Progenitor cell of endocrine pancreas (in vitro differentiated cells): ENCODE measurements at regions not wholly inside any gene's neighbourhood (a gene's known extent, or its start where the extent isn't known, plus 50 kb on each side); places are given as distances from the start of the nearest gene placed in this dataset.

Experiments used
- DNase-seq: peaks from one replicate; pipeline ENCODE4 v3.0.0; 2021; ENCODE audit warnings: low spot score; ENCODE audit not compliant: unreplicated experiment
- H3K27ac Mint-ChIP-seq: 2 replicates; pipeline ENCODE4 v1.8.0; 2021; ENCODE audit warnings: mild to moderate bottlenecking, moderate library complexity, mixed read lengths
- H3K27me3 Mint-ChIP-seq: 2 replicates; pipeline ENCODE4 v1.8.0; 2021; ENCODE audit warnings: mixed read lengths
- H3K36me3 Mint-ChIP-seq: 2 replicates; pipeline ENCODE4 v1.8.0; 2022; ENCODE audit warnings: mixed read lengths; ENCODE audit not compliant: insufficient read depth
- H3K4me1 Mint-ChIP-seq: 2 replicates; pipeline ENCODE4 v1.8.0; 2021; ENCODE audit warnings: low read depth, mixed read lengths
- H3K4me3 Mint-ChIP-seq: 2 replicates; pipeline ENCODE4 v1.8.0; 2021; ENCODE audit warnings: low read depth, mild to moderate bottlenecking, moderate library complexity, mixed read lengths
- H3K9me3 Mint-ChIP-seq: 2 replicates; pipeline ENCODE4 v1.8.0; 2021; ENCODE audit warnings: low read depth, mixed read lengths
- CTCF ChIP-seq: fragments of 200-600 bp; sonication (generic); IDR thresholded peaks from one replicate; pipeline ENCODE4 v1.5.0; 2021; ENCODE audit warnings: antibody characterized with exemption, mild to moderate bottlenecking; ENCODE audit not compliant: unreplicated experiment

GRCh38 chrX:15914486-15914885, 59.9 kb upstream of the AP1S2 start:
- Mint-ChIP-seq H3K4me3 (no peak overlapping the region), H3K36me3 (no peaks in the 10 kb centered on the region), H3K4me1 (peaks cover 2% of the 10 kb centered on the region), H3K9me3 (peaks cover 8% of the 10 kb centered on the region), H3K27ac (no peak overlapping the region), H3K27me3 (no peaks in the 10 kb centered on the region)
- TF ChIP-seq CTCF: no peak
- no peak for DNase-seq

- Mint-ChIP-seq H3K27ac (no peak overlapping the region), H3K36me3 (no peaks in the 10 kb centered on the region), H3K4me1 (peaks cover 5% of the 10 kb centered on the region), H3K4me3 (no peak overlapping the region), H3K27me3 (no peaks in the 10 kb centered on the region), H3K9me3 (peaks cover 8% of the 10 kb centered on the region)
- no peak for TF ChIP-seq CTCF
- no peak for DNase-seq
Observed at GRCh38 chrX:15913146-15913545, 58.5 kb upstream of the AP1S2 start.

GRCh38 chrX:15911734-15912550, 57.3 kb upstream of the AP1S2 start:
- no peak overlapping the region for H3K27ac Mint-ChIP-seq

GRCh38 chrX:15909605-15910004, 55.0 kb upstream of the AP1S2 start:
- Mint-ChIP-seq H3K4me3 (no peak overlapping the region), H3K27ac (no peak overlapping the region), H3K27me3 (no peaks in the 10 kb centered on the region), H3K36me3 (no peaks in the 10 kb centered on the region), H3K9me3 (no peaks in the 10 kb centered on the region), H3K4me1 (peaks cover 5% of the 10 kb centered on the region)
- TF ChIP-seq CTCF: no peak
- no peak for DNase-seq

More at GRCh38 chrX:15911734-15912550, 57.3 kb upstream of the AP1S2 start:
- Mint-ChIP-seq H3K9me3 (no peaks in the 10 kb centered on the region), H3K4me3 (no peak overlapping the region), H3K27me3 (no peaks in the 10 kb centered on the region), H3K4me1 (peaks cover 5% of the 10 kb centered on the region), H3K36me3 (no peaks in the 10 kb centered on the region)
- TF ChIP-seq CTCF: no peak
- no peak for DNase-seq

- DNase-seq: no peak
- Mint-ChIP-seq H3K27me3 (no peaks in the 10 kb centered on the region), H3K27ac (no peak overlapping the region), H3K4me1 (peaks cover 5% of the 10 kb centered on the region), H3K9me3 (no peaks in the 10 kb centered on the region), H3K4me3 (no peak overlapping the region), H3K36me3 (no peaks in the 10 kb centered on the region)
- TF ChIP-seq CTCF: no peak
Observed at GRCh38 chrX:15908603-15909290, 54.1 kb upstream of the AP1S2 start.
